GM06990 (cell line): ENCODE measurements at regions not wholly inside any gene's neighbourhood (a gene's known extent, or its start where the extent isn't known, plus 50 kb on each side); places are given as distances from the start of the nearest gene placed in this dataset.
"Not testable (repeated sequence)": the region's sequence is repeated elsewhere in the genome, so short reads cannot be mapped to it uniquely, and the experiment has no call there.

Experiments used
- DNase-seq: peaks from one replicate; pipeline ENCODE4 v3.0.0-alpha.2; 2011; ENCODE audit not compliant: insufficient read length; ENCODE audit errors: extremely low read depth
- H3K27me3 ChIP-seq: replicated peaks from 2 replicates; pipeline ENCODE4 v1.6.0; 2011; ENCODE audit warnings: low read length; ENCODE audit not compliant: control insufficient read depth, insufficient read depth
- H3K36me3 ChIP-seq: 2 replicates; pipeline ENCODE4 v1.5.1; 2011; ENCODE audit warnings: low read length; ENCODE audit not compliant: control insufficient read depth, insufficient read depth
- H3K4me3 ChIP-seq: replicated peaks from 2 replicates; pipeline ENCODE4 v1.5.1; 2011; ENCODE audit warnings: low read depth, mild to moderate bottlenecking, control low read depth, low read length
- TF ChIP-seq, protein P1 (sequence below): IDR thresholded peaks from 2 replicates; pipeline ENCODE4 v1.5.1; 2011; ENCODE audit warnings: low read length, control low read depth, mild to moderate bottlenecking, inconsistent platforms; ENCODE audit not compliant: insufficient read depth, poor library complexity, severe bottlenecking

DNA sequence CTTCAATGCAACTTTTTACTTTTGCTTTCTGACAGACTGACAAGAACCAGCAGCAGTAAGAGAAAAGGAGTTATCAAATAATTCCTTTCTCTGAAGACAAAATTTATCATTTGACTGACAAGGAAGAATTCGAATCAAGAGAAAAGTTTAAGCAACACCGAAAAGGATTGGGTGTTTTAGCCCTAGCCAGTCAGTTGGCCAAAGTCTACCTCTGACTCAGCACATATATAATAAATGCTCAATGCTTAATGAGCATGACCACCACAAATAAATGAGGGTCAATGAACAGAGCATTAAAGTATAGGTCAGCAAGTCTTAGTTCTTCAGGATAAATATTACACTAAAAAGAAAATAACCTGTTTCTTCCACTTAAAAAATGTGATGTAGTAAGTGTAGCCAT, 1603.5 kb upstream of the C9orf72 start:
- H3K4me3 ChIP-seq = no peak overlapping the region

DNA sequence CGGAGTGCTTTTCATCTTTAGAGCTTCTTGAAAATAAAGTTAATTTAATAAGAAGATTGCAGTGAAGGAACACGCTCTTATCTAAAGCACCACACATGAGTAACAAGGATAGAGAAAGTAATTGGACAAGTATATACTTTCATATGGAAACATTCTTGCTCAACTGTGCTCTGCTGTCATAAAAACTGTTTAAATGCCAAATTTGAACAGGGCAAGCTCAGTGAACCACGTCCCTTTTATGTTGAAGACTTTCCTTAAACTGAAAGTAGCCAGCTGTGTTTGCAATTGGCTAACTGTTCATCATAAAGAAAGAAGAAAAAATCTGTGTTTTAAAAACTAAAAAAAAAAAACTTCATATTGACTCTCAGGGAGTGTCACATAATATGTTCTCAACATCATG, 1610.7 kb upstream of the C9orf72 start:
- no peaks in the 10 kb centered on the region for H3K27me3 ChIP-seq
- H3K36me3 ChIP-seq = no peaks in the 10 kb centered on the region
- TF ChIP-seq, protein P1, sequence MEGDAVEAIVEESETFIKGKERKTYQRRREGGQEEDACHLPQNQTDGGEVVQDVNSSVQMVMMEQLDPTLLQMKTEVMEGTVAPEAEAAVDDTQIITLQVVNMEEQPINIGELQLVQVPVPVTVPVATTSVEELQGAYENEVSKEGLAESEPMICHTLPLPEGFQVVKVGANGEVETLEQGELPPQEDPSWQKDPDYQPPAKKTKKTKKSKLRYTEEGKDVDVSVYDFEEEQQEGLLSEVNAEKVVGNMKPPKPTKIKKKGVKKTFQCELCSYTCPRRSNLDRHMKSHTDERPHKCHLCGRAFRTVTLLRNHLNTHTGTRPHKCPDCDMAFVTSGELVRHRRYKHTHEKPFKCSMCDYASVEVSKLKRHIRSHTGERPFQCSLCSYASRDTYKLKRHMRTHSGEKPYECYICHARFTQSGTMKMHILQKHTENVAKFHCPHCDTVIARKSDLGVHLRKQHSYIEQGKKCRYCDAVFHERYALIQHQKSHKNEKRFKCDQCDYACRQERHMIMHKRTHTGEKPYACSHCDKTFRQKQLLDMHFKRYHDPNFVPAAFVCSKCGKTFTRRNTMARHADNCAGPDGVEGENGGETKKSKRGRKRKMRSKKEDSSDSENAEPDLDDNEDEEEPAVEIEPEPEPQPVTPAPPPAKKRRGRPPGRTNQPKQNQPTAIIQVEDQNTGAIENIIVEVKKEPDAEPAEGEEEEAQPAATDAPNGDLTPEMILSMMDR = no peak
- no peak for DNase-seq
- no peak overlapping the region for H3K4me3 ChIP-seq

More for the DNA sequence above, 1603.5 kb upstream of the C9orf72 start:
- no peaks in the 10 kb centered on the region for H3K27me3 ChIP-seq
- DNase-seq = no peak
- no peaks in the 10 kb centered on the region for H3K36me3 ChIP-seq
- TF ChIP-seq, protein P1 = no peak

DNA sequence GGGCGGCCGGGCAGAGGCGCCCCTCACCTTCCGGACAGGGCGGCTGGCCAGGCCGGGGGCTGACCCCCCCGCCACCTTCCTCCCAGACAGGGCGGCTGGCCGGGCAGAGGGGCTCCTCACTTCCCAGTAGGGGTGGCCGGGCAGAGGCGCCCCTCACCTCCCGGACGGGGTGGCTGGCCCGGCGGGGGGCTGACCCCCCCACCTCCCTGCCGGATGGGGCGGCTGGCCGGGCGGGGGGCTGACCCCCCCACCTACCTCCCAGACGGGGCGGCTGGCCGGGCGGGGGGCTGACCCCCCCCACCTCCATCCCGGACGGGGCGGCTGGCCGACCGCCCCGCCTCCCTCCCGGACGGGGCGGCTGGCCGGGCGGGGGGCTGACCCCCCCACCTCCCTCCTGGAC, 1615.5 kb upstream of the C9orf72 start:
- not testable (repeated sequence) for H3K27me3 ChIP-seq, H3K4me3 ChIP-seq, DNase-seq, H3K36me3 ChIP-seq

DNA sequence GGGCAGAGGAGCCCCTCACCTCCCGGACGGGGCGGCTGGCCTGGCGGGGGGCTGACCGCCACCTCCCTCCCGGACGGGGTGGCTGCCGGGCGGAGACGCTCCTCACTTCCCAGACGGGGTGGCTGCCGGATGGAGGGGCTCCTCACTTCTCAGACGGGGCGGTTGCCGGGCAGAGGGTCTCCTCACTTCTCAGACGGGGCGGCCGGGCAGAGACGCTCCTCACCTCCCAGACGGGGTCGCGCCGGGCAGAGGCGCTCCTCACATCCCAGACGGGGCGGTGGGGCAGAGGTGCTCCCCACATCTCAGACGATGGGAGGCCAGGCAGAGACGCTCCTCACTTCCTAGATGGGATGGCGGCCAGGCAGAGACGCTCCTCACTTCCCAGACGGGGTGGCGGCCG, 1615.9 kb upstream of the C9orf72 start:
- H3K36me3 ChIP-seq, DNase-seq: not testable (repeated sequence)

DNA sequence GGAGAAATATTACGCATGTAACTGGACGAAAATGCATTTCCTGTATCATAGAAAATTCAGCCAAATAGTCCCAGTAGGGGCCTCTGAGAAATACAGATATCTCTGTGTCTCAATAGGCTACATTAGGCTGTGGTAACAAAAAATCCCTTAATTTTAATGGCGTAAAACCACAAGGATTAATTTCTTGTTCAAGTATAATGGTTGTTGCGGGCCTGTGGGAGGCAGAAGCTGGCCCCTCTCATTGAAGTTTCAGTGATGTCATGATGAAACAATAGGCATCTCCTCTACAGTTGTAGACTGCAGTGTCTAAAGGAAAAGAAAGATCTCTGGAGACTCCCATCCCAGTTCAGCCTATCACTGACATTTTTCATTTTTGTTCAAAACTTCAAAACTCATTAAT, 1625.6 kb upstream of the C9orf72 start:
- TF ChIP-seq, protein P1 = no peak

More for the DNA sequence above, 1615.9 kb upstream of the C9orf72 start:
- H3K4me3 ChIP-seq, H3K27me3 ChIP-seq: not testable (repeated sequence)

DNA sequence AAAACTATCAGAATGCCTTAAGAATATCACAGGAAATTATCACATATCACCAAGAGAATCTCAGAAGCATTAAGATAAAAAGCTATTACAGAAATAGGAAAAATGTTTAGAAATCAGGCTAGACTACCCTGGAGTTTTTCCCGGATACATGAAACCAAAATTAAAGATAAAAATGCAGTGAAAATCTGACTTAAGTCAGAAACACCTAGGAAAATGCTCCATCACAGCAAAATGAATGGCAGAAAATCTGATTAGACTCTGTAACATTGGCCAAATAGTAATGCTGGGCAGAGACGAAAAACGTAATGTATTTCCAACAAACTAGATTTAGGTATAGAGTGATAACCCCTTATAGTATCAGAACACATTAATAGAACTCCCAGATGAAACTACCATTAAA, 1626.7 kb upstream of the C9orf72 start:
- no peak for DNase-seq
- Histone ChIP-seq H3K27me3 (no peaks in the 10 kb centered on the region), H3K4me3 (no peak overlapping the region), H3K36me3 (no peaks in the 10 kb centered on the region)
- TF ChIP-seq, protein P1 = no peak

More for the DNA sequence above, 1625.6 kb upstream of the C9orf72 start:
- no peaks in the 10 kb centered on the region for H3K27me3 ChIP-seq
- H3K36me3 ChIP-seq = no peaks in the 10 kb centered on the region
- no peak overlapping the region for H3K4me3 ChIP-seq
- DNase-seq = no peak

DNA sequence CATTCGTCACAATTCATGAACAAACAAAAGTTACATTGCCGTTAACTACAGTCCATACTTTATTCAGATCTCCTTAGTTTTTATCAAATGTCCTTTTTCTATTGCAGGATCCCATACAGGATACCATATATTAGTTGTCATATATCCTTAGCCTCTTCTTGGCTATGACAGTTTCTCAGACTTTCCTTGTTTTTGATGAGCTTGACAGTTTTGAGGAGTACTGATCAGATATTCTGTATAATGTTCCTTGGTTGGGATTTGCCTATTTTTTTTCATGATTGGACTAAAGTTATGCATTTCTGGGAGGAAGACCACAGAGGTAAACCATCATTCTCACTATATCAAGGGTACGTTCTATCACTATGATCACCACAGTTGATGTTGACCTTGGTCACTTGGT, 1627.4 kb upstream of the C9orf72 start:
- DNase-seq = no peak
- Histone ChIP-seq H3K27me3 (no peaks in the 10 kb centered on the region), H3K4me3 (no peak overlapping the region), H3K36me3 (no peaks in the 10 kb centered on the region)
- TF ChIP-seq, protein P1 = no peak
